ENCODE measurements at regions not wholly inside any gene's neighbourhood (a gene's known extent, or its start where the extent isn't known, plus 50 kb on each side); places are given as distances from the start of the nearest gene placed in this dataset.

DNA sequence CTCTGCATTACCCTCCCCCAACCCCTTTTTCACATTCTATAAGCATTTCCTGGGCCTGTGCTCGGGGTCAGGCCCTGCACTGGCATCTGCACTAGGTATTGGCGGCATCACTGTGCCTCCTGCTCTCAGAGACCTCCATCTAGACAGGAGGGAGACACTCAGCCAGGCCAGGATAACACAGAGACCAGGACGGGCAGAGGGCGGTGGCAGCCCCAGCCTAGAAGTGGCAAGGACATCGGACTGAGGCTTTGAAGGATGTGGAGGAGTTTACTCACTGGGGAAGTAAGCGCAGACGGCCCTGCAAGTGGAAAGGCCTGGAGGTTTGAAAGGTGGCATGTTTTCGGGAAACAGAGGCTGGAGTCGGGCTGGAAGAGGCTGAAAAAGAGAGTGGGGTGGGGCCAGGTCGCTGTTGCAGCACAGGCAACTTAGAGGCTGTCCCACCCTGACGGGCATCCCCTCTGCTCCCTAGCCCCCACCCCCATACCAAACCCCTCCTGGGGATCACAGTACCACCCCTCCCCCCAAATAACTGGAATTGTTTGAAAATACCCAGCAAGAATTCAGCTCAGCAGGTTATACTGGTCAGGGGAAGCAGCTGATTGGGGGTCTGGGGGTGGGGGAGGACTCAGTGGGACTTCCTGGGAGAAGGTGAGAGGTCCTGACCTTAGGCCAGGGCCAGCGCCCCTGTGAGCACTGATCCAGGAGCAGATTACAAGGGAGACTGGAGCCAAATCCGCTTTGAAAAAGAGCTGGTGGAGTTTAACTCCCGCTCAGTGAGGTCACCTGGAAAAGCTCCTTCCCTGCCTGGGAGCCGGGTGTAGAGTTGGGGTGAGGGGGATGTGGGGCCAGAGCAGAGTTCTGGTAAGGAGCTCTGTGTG, 121.8 kb upstream of the WNT4 start:
- Histone ChIP-seq H3K27ac (ENCODE audit: low read depth) (peak overlapping the region; percentile 92), H3K36me3 (ENCODE audit: insufficient read depth) (no peaks in the 10 kb centered on the region), H3F3A (replicated peaks; ENCODE audit: low read depth) (no peaks in the 10 kb centered on the region), H3K4me2 (peak overlapping the region; percentile 77), H2AFZ (peak overlapping the region; percentile 93), H4K20me1 (replicated peaks; ENCODE audit: insufficient read depth) (no peaks in the 10 kb centered on the region), H3K27me3 (ENCODE audit: insufficient read depth) (no peaks in the 10 kb centered on the region), H3K4me3 (peak overlapping the region; percentile 41), H3K9me2 (ENCODE audit: insufficient read depth) (0 out of 2 replicates have a peak, but pooled peaks cover 5% of the 10 kb centered on the region), H3K79me2 (replicated peaks; ENCODE audit: insufficient read depth) (no peaks in the 10 kb centered on the region), H3K4me1 (ENCODE audit: insufficient read depth) (peaks cover 36% of the 10 kb centered on the region)
- peak; percentile 49 for ATAC-seq
- TF ChIP-seq NANOG (IDR thresholded peaks at IDR 0.05; ENCODE audit: borderline replicate concordance) (no peak), JUNB (IDR thresholded peaks at IDR 0.05; ENCODE audit: unreplicated experiment) (no peak)
- TF ChIP-seq, protein P1, sequence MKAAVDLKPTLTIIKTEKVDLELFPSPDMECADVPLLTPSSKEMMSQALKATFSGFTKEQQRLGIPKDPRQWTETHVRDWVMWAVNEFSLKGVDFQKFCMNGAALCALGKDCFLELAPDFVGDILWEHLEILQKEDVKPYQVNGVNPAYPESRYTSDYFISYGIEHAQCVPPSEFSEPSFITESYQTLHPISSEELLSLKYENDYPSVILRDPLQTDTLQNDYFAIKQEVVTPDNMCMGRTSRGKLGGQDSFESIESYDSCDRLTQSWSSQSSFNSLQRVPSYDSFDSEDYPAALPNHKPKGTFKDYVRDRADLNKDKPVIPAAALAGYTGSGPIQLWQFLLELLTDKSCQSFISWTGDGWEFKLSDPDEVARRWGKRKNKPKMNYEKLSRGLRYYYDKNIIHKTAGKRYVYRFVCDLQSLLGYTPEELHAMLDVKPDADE (IDR thresholded peaks at IDR 0.05): peak; percentile 30; the same call in 1 of the 2 replicates
- H3K36me3 Mint-ChIP-seq (ENCODE audit: low read depth): no peaks in the 10 kb centered on the region
- H3K27me3 Mint-ChIP-seq (ENCODE audit: insufficient read depth, low read depth, poor library complexity): peaks cover 17% of the 10 kb centered on the region
- H3K4me1 Mint-ChIP-seq: peaks cover 73% of the 10 kb centered on the region
- H3K4me3 Mint-ChIP-seq: peak overlapping the region; percentile 44
- no peaks in the 10 kb centered on the region; the same call in 2 of the 3 replicates for H3K9me3 Mint-ChIP-seq
- DNase-seq (ENCODE audit: low spot score): peak; percentile 89
- H3K27ac Mint-ChIP-seq: peak overlapping the region; percentile 82

DNA sequence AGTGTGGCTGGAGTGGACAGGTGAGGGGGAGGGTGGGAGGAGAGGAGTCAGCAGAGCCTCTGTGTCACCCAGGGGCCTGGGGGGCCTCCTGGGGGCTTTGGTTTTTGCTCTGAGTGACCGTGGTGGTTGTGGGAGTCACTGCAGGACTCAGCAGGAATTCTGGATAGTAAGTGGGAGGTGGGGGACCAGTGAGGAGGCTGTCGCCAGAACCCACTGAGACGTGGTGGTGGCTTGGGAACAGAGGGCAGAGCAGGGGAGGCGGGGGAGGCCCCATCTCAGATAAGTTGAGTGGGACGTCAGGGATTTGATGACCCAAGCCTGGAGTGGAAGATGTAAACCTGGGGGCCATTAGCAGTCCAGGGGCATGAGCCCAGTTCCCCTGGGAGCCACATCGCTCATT, 123.2 kb upstream of the WNT4 start:
- H3K9me3 Mint-ChIP-seq: no peaks in the 10 kb centered on the region; the same call in 2 of the 3 replicates
- H3K27me3 ChIP-seq (ENCODE audit: insufficient read depth): no peaks in the 10 kb centered on the region
- H3K79me2 ChIP-seq (replicated peaks; ENCODE audit: insufficient read depth): no peaks in the 10 kb centered on the region
- H3K4me3 ChIP-seq: no peak overlapping the region
- peaks cover 12% of the 10 kb centered on the region for H3K27me3 Mint-ChIP-seq (ENCODE audit: insufficient read depth, low read depth, poor library complexity)
- H3K9me2 ChIP-seq (ENCODE audit: insufficient read depth): 0 out of 2 replicates have a peak, but pooled peaks cover 5% of the 10 kb centered on the region
- ATAC-seq (no peak), DNase-seq (ENCODE audit: low spot score) (no peak)
- no peak overlapping the region for H3K27ac ChIP-seq (ENCODE audit: low read depth)
- H3K27ac Mint-ChIP-seq: no peak overlapping the region; the same call in 1 of the 2 replicates
- no peak overlapping the region for H3K4me2 ChIP-seq
- no peak overlapping the region for H2AFZ ChIP-seq
- H3F3A ChIP-seq (replicated peaks; ENCODE audit: low read depth): no peaks in the 10 kb centered on the region
- H3K4me1 Mint-ChIP-seq: peaks cover 63% of the 10 kb centered on the region
- H3K36me3 ChIP-seq (ENCODE audit: insufficient read depth): no peaks in the 10 kb centered on the region
- peaks cover 31% of the 10 kb centered on the region for H3K4me1 ChIP-seq (ENCODE audit: insufficient read depth)
- no peak overlapping the region for H3K4me3 Mint-ChIP-seq
- H3K36me3 Mint-ChIP-seq (ENCODE audit: low read depth): no peaks in the 10 kb centered on the region
- no peaks in the 10 kb centered on the region for H4K20me1 ChIP-seq (replicated peaks; ENCODE audit: insufficient read depth)
- TF ChIP-seq JUNB (IDR thresholded peaks at IDR 0.05; ENCODE audit: unreplicated experiment): no peak
- no peak for TF ChIP-seq EZH2 (IDR thresholded peaks at IDR 0.05; ENCODE audit: low read depth, unreplicated experiment)
- TF ChIP-seq NANOG (IDR thresholded peaks at IDR 0.05; ENCODE audit: borderline replicate concordance): no peak
- TF ChIP-seq, protein P1 (IDR thresholded peaks at IDR 0.05): no peak
- TF ChIP-seq, protein P2, sequence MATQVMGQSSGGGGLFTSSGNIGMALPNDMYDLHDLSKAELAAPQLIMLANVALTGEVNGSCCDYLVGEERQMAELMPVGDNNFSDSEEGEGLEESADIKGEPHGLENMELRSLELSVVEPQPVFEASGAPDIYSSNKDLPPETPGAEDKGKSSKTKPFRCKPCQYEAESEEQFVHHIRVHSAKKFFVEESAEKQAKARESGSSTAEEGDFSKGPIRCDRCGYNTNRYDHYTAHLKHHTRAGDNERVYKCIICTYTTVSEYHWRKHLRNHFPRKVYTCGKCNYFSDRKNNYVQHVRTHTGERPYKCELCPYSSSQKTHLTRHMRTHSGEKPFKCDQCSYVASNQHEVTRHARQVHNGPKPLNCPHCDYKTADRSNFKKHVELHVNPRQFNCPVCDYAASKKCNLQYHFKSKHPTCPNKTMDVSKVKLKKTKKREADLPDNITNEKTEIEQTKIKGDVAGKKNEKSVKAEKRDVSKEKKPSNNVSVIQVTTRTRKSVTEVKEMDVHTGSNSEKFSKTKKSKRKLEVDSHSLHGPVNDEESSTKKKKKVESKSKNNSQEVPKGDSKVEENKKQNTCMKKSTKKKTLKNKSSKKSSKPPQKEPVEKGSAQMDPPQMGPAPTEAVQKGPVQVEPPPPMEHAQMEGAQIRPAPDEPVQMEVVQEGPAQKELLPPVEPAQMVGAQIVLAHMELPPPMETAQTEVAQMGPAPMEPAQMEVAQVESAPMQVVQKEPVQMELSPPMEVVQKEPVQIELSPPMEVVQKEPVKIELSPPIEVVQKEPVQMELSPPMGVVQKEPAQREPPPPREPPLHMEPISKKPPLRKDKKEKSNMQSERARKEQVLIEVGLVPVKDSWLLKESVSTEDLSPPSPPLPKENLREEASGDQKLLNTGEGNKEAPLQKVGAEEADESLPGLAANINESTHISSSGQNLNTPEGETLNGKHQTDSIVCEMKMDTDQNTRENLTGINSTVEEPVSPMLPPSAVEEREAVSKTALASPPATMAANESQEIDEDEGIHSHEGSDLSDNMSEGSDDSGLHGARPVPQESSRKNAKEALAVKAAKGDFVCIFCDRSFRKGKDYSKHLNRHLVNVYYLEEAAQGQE (IDR thresholded peaks at IDR 0.05; ENCODE audit: unreplicated experiment): no peak
- TF ChIP-seq, protein P3, sequence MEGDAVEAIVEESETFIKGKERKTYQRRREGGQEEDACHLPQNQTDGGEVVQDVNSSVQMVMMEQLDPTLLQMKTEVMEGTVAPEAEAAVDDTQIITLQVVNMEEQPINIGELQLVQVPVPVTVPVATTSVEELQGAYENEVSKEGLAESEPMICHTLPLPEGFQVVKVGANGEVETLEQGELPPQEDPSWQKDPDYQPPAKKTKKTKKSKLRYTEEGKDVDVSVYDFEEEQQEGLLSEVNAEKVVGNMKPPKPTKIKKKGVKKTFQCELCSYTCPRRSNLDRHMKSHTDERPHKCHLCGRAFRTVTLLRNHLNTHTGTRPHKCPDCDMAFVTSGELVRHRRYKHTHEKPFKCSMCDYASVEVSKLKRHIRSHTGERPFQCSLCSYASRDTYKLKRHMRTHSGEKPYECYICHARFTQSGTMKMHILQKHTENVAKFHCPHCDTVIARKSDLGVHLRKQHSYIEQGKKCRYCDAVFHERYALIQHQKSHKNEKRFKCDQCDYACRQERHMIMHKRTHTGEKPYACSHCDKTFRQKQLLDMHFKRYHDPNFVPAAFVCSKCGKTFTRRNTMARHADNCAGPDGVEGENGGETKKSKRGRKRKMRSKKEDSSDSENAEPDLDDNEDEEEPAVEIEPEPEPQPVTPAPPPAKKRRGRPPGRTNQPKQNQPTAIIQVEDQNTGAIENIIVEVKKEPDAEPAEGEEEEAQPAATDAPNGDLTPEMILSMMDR (conservative IDR thresholded peaks at IDR 0.05; ENCODE audit: low read depth in 2 of 2): no peak
- no peak for TF ChIP-seq ZNF114 (CRISPR knock-in tag; IDR thresholded peaks at IDR 0.05)
- no peak for TF ChIP-seq EZH2phosphoT487 (IDR thresholded peaks at IDR 0.05; ENCODE audit: unreplicated experiment)
- TF ChIP-seq ZNF331 (CRISPR knock-in tag; IDR thresholded peaks at IDR 0.05; ENCODE audit: low read depth): no peak
- TF ChIP-seq CREB1 (CRISPR knock-in tag; IDR thresholded peaks at IDR 0.05; ENCODE audit: low read depth): no peak
- TF ChIP-seq STAT1 (IDR thresholded peaks at IDR 0.05; ENCODE audit: unreplicated experiment): no peak
- TF ChIP-seq POLR2AphosphoS5 (IDR thresholded peaks at IDR 0.05; ENCODE audit: low read depth): no peak
